CD1c-positive myeloid dendritic cell (primary cell): ENCODE measurements at regions not wholly inside any gene's neighbourhood (a gene's known extent, or its start where the extent isn't known, plus 50 kb on each side); places are given as distances from the start of the nearest gene placed in this dataset.

Source experiments
- DNase-seq: peaks from one replicate; pipeline ENCODE4 v3.0.0-alpha.2; 2016; ENCODE audit errors: extremely low spot score

DNA sequence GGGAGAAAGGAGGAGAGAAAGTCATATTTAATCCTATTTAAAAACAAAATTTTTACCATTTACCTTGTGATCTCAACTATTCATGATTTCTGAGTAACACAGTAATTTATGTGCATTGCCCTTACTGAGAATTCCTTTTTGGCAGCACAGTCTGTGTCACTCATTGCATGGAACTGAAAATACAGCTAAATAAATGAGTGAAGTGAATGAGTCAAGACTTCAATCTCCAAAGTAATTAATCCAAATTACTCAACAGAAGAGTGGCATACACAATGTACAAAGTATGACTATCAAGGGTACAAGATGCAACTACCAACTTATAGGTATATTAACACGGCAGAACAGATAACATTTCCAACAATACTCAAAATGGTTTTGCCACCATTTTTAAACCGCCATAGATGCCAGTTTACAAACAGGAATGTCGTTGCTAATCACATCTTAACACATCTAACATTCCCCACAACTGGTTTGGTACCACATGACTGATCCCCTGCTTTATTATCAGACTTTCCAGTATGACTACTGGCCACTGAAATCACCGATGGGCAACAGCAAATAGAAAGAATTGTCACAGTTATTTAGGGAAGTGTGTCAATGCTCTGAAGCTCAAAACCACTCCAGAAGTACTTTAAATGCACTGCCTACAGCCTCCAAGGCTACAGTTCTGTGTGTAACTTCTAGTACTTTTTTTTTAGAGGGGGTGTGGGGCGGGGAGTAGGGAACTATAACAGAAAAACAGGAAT lies 410.4 kb downstream of the SHQ1 start:
- DNase-seq, result peak; percentile 62

DNA sequence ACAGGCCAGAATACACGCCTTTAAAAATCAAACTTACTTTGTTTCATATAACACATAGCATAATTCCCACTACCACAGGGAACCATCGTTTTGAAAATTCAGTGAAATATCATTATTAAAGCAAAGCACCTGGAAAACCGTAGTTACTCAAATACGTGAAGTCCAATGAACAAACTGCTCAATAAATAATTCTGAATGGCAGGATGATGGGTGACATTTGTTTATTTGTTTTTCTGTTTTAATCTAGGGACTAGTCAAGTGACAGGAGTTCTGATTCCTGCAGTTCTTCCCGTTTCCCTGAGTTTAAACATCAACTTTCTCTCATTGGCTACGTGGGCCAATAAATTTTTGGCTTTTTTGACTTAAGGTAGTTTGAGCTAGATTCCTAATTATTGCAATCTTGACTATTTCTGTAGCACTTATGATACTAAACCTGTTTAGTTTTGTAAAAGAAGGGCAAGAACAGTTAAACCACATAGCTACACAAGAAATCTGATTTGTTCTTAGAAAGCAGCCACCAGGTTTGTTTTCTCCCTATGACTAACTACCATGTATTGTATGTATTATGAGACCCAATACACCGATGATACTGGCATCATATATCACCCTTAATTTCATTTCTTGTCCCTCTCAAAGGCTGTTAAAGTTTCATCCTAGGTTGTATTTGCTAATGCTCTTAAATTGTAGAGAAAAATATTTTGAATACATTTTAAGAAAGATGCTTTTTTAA lies 411.2 kb downstream of the SHQ1 start:
- no peak for DNase-seq

- DNase-seq, result no peak
Observed at GRCh38 chr3:72434296-72434695, 413.9 kb downstream of the SHQ1 start.

GRCh38 chr3:72432246-72432645 lies 416.0 kb downstream of the SHQ1 start:
- peak; percentile 37 for DNase-seq

GRCh38 chr3:72429589-72430353 lies 418.5 kb downstream of the SHQ1 start:
- no peak for DNase-seq

- DNase-seq, result no peak
Observed at GRCh38 chr3:72428803-72429202, 419.4 kb downstream of the SHQ1 start.

GRCh38 chr3:72427624-72428023 lies 420.6 kb downstream of the SHQ1 start:
- DNase-seq, result peak; percentile 41

DNA sequence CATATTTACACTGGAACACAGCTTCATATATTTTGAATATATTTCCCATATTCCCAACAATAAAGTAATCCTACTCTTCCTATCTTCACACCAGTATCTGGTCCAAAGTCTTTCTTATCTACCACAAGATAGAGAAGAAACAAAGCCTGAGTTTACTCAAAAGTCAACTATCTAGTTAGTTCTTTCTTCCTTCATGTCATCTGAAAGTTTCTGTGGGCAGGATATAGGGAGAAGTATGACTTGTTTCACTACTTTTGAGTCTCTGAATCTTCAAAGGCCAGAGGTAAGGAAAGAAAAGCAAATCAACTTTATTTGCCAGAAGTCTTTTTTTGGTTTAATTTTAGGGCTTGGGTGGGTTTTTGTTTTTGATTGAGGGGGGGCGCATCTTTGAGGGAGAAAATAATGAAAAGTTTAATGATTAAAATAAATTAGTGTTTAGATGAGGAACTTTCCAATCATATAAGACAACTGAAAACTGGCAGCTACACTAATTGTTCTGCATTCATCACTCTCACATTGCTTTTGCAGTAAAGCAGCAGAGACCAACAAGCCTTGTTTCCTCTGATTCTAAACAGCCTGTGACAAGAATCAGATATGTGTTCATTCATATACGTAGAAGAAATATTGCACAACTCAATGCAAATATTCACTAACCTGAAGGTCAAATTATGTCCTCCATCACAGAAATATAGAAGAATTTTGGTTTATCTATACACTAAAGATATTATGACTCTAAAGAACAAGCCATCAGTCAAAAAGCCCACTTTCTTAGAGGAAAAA lies 421.4 kb downstream of the SHQ1 start:
- DNase-seq, result peak; percentile 54

DNA sequence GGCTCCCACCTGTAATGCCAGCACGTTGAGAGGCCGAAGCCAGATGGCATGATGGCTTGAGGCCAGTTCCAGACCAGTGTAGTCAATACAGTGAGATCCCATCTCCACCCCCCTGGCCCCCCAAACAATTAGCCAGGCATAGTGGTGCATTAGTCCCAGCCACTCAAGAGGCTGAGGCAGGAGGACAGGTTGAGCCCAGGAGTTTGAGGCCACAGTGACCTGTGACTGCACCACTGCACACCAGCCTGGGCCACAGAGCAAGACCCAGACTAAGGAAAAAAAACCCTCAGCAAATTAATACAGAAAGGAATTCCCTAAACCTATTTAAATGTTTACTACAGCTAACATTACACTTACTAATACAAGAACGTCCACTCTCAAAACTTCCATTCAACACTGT lies 424.6 kb downstream of the SHQ1 start:
- no peak for DNase-seq

DNA sequence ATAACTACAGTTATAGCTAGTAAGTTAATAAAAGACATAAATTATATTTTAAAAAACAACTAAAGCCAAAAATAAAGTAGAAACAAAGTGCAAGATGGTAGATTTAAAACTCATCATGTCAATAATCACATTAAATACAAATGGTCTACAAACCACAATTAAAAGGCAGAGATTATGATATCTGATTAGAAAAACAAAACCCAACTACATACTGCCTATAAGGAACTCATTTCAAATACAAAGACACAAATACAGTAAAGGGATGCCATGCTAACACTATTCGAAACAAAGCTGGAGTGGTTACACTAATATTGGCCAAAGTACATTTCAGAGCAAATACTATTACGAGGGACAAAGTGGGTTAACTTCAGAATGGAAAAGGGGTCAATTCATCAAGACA lies 426.5 kb downstream of the SHQ1 start:
- DNase-seq, result no peak

DNA sequence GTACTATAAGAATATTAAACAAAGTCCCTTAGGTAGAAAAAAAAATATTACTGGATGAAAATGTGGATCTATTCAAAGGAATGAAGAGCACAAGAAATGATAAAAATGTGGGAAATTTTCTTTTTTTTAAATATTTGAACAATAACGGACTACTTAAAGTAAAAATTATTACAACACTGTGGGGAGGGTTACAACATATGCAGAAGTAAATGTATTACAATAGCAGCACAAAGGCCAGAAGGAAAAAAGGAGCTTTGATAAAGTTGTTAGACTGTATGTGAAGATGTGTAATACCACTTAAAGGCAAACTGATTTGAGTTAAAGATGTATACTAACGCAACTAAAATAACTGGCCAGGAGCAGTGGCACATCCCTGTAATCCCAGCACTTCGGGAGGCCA lies 427.1 kb downstream of the SHQ1 start:
- peak; percentile 36 for DNase-seq

GRCh38 chr3:72418856-72419255 lies 429.4 kb downstream of the SHQ1 start:
- DNase-seq, result no peak

DNA sequence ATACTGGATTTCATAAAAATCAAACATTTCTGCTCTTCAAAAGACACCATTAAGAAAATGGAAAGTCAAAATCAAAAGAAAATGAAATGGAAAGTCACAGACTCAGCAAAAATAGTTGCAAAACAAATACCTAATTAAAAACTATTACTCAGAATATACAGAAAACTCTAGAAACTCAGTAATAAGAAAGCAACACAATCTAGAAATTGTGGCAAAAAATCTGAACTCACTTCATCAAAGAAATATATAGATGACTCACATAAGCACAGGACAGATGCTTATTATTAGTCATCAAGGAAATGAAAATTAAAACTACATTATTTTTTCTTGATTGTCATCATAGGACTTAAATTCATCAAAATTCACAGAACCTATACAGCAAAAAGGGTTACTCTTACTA lies 430.0 kb downstream of the SHQ1 start:
- DNase-seq, result no peak

GRCh38 chr3:72414481-72415016 lies 433.7 kb downstream of the SHQ1 start:
- DNase-seq, result no peak

GRCh38 chr3:72413228-72413627 lies 435.0 kb downstream of the SHQ1 start:
- no peak for DNase-seq

DNA sequence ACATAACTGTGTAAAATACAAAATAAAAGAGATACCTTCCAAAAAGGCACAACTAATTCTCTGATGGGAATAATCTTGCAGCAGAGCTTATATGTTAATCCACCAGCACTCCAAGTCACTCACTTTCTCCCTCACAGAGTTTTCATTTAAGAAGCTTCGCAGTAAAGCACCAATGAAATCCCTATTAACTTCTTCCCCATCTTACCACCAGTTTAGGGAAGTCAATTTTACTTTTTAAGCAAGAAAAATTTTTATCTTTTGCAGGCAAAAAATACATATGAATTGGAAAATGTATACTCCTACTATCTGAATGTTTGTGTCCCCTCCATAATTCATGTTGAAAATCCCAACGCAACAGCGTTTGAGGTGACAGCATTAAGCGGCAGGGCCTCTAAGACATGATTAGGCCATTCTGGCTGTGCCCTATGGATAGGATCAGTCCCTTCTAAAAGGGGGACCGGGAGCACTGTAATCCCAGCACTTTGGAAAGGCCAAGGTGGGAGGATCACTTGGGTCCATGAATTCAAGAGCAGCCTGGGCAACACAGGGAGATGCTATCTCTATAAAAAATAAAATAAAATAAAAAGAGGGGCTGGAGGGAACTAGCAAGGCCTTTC lies 435.8 kb downstream of the SHQ1 start:
- peak; percentile 24 for DNase-seq

DNA sequence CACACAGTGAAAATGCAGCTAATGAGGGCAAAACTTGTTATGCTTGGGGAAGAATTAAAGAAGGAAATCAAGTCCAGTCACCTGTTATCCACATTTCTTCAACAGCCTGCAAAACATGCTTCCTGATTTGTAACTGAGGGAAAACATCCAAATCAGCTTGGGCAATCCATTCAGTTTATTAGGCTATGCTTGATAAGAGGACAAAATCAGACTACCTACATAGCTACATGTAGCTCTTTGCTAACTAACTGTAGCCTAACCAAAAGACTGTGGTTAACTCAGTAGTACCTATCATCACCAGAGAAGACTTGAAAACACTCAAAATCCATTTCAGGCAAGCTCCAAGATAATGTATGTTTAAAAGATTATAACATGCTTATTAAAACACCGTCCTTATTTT lies 436.4 kb downstream of the SHQ1 start:
- DNase-seq, result no peak

DNA sequence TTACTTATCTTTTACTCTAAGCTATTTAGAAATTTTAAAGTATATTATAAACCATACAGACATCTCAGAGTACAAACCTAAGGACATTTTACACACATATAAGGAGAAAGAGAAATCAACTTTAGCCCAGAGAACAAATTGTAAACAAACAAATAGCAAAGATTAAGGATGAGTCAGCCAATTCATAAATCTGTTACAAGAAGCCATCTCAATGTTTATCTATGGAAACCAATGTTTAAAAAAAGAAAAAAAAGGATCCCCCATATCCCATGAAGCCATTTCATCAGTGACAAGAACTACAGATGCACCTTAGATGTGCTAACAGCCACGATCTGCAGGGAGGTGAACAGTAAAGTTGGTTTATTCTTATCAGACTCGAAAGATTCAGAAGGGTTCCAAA lies 437.1 kb downstream of the SHQ1 start:
- no peak for DNase-seq

GRCh38 chr3:72408983-72409779 lies 439.1 kb downstream of the SHQ1 start:
- DNase-seq, result no peak

- no peak for DNase-seq
Observed at GRCh38 chr3:72407766-72408165, 440.5 kb downstream of the SHQ1 start.
